ENCODE measurements at regions not wholly inside any gene's neighbourhood (a gene's known extent, or its start where the extent isn't known, plus 50 kb on each side); places are given as distances from the start of the nearest gene placed in this dataset.

DNA sequence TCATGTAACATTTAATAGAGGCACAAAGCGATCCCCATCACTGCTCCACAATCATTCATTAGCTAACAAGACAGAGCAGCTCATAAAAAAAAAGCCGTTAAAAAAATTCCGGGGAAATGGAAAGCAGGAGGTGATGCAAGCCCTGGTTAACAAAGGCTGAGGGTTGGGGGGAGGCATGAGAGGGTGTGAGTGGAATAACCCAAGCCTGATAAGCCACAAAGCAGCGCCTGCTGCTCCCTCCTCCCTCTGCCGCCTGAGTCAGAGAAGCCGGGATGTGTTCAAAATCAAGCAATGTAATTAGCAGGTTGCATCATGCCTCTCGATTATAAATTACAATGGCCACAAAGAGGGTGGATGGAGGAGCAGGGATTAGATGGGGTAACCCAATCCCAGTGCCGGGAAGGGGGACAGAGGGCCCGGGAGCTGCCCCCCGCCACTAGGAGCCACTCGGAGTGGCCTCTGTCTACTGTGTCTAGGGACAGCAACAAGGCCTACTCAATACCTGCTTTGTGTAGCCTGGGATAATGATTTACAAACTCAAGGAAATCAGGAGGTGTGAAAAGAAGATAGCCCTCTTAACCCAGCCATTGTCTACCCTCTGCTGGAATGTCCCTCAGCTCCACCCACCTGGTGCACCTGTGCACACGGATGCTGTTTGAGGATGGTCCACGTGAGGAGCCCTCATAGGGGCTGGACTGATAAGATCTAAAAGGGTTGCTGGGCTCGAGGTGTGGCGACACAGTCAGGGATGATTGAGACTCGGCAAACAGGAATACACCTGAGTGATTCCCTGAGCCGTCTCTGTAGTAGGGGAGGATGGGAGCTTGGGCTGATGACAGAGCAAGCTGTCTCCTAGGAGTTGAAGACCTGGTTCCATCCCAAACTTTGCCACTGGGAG is 156.9 kb downstream of the VEGFA start (continued):
- TF ChIP-seq, protein P1, sequence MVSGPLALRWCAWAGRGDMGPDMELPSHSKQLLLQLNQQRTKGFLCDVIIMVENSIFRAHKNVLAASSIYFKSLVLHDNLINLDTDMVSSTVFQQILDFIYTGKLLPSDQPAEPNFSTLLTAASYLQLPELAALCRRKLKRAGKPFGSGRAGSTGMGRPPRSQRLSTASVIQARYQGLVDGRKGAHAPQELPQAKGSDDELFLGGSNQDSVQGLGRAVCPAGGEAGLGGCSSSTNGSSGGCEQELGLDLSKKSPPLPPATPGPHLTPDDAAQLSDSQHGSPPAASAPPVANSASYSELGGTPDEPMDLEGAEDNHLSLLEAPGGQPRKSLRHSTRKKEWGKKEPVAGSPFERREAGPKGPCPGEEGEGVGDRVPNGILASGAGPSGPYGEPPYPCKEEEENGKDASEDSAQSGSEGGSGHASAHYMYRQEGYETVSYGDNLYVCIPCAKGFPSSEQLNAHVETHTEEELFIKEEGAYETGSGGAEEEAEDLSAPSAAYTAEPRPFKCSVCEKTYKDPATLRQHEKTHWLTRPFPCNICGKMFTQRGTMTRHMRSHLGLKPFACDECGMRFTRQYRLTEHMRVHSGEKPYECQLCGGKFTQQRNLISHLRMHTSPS (CRISPR knock-in tag; IDR thresholded peaks at IDR 0.05; ENCODE audit: low read depth): peak; percentile 59; the same call in 1 of the 2 replicates
- 0 out of 2 replicates have a peak, but pooled peaks have one; percentile 80 for TF ChIP-seq MZF1 (CRISPR knock-in tag; IDR thresholded peaks at IDR 0.05; ENCODE audit: borderline replicate concordance)
- TF ChIP-seq, protein P2, sequence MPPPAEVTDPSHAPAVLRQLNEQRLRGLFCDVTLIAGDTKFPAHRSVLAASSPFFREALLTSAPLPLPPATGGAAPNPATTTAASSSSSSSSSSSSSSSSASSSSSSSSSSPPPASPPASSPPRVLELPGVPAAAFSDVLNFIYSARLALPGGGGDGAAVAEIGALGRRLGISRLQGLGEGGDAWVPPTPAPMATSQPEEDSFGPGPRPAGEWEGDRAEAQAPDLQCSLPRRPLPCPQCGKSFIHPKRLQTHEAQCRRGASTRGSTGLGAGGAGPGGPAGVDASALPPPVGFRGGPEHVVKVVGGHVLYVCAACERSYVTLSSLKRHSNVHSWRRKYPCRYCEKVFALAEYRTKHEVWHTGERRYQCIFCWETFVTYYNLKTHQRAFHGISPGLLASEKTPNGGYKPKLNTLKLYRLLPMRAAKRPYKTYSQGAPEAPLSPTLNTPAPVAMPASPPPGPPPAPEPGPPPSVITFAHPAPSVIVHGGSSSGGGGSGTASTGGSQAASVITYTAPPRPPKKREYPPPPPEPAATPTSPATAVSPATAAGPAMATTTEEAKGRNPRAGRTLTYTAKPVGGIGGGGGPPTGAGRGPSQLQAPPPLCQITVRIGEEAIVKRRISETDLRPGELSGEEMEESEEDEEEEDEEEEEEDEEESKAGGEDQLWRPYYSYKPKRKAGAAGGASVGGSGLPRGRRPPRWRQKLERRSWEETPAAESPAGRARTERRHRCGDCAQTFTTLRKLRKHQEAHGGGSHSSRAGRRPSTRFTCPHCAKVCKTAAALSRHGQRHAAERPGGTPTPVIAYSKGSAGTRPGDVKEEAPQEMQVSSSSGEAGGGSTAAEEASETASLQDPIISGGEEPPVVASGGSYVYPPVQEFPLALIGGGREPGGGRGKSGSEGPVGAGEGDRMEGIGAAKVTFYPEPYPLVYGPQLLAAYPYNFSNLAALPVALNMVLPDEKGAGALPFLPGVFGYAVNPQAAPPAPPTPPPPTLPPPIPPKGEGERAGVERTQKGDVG (CRISPR knock-in tag; IDR thresholded peaks at IDR 0.05; ENCODE audit: borderline replicate concordance): no peak
- TF ChIP-seq ZNF264 (CRISPR knock-in tag; IDR thresholded peaks at IDR 0.05): peak; percentile 70; the same call in 1 of the 2 replicates
- TF ChIP-seq WIZ (CRISPR knock-in tag; IDR thresholded peaks at IDR 0.05): no peak
- TF ChIP-seq, protein P3, sequence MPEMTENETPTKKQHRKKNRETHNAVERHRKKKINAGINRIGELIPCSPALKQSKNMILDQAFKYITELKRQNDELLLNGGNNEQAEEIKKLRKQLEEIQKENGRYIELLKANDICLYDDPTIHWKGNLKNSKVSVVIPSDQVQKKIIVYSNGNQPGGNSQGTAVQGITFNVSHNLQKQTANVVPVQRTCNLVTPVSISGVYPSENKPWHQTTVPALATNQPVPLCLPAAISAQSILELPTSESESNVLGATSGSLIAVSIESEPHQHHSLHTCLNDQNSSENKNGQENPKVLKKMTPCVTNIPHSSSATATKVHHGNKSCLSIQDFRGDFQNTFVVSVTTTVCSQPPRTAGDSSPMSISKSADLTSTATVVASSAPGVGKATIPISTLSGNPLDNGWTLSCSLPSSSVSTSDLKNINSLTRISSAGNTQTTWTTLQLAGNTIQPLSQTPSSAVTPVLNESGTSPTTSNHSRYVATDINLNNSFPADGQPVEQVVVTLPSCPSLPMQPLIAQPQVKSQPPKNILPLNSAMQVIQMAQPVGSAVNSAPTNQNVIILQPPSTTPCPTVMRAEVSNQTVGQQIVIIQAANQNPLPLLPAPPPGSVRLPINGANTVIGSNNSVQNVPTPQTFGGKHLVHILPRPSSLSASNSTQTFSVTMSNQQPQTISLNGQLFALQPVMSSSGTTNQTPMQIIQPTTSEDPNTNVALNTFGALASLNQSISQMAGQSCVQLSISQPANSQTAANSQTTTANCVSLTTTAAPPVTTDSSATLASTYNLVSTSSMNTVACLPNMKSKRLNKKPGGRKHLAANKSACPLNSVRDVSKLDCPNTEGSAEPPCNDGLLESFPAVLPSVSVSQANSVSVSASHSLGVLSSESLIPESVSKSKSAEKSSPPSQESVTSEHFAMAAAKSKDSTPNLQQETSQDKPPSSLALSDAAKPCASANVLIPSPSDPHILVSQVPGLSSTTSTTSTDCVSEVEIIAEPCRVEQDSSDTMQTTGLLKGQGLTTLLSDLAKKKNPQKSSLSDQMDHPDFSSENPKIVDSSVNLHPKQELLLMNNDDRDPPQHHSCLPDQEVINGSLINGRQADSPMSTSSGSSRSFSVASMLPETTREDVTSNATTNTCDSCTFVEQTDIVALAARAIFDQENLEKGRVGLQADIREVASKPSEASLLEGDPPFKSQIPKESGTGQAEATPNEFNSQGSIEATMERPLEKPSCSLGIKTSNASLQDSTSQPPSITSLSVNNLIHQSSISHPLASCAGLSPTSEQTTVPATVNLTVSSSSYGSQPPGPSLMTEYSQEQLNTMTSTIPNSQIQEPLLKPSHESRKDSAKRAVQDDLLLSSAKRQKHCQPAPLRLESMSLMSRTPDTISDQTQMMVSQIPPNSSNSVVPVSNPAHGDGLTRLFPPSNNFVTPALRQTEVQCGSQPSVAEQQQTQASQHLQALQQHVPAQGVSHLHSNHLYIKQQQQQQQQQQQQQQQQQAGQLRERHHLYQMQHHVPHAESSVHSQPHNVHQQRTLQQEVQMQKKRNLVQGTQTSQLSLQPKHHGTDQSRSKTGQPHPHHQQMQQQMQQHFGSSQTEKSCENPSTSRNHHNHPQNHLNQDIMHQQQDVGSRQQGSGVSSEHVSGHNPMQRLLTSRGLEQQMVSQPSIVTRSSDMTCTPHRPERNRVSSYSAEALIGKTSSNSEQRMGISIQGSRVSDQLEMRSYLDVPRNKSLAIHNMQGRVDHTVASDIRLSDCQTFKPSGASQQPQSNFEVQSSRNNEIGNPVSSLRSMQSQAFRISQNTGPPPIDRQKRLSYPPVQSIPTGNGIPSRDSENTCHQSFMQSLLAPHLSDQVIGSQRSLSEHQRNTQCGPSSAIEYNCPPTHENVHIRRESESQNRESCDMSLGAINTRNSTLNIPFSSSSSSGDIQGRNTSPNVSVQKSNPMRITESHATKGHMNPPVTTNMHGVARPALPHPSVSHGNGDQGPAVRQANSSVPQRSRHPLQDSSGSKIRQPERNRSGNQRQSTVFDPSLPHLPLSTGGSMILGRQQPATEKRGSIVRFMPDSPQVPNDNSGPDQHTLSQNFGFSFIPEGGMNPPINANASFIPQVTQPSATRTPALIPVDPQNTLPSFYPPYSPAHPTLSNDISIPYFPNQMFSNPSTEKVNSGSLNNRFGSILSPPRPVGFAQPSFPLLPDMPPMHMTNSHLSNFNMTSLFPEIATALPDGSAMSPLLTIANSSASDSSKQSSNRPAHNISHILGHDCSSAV (CRISPR knock-in tag; IDR thresholded peaks at IDR 0.05; ENCODE audit: borderline replicate concordance): no peak
- TF ChIP-seq SP2 (CRISPR knock-in tag; IDR thresholded peaks at IDR 0.05): no peak
